ENCODE measurements at regions not wholly inside any gene's neighbourhood (a gene's known extent, or its start where the extent isn't known, plus 50 kb on each side); places are given as distances from the start of the nearest gene placed in this dataset.
"Not testable (repeated sequence)": the region's sequence is repeated elsewhere in the genome, so short reads cannot be mapped to it uniquely, and the experiment has no call there.

DNA sequence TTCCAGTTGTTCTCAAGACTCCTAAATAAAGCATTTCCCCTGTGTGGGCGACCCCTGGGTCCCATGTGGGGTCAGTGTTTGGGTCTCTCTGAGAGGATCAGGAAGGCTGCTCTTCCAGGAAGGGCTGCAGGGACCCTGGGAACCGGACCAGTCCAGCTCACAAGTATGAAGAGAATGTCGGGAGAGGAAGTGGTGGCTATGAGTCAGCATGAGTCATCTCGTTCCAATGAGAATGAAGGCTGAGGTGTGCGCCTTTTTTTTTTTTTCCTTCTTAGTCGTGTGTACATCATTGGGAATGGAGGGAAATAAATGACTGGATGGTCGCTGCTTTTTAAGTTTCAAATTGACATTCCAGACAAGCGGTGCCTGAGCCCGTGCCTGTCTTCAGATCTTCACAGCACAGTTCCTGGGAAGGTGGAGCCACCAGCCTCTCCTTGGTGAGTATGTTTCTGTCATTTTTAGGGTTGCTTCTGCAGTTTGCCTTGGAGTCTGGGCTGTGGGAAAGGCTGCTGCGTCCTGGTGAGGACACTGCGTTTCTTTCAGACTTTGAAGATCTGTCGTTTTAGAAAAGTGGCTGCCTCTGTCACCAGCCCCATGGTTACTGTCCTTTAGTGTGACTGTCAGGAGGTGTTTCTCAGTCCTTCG, 292.6 kb upstream of the PLGLB2 start:
- DNase-seq, result peak in 1 of 2 experiments; percentile 30
- BruUV-seq (replicated peaks); H3K27me3 ChIP-seq (replicated peaks; ENCODE audit: control insufficient read depth, insufficient read depth, low read length): not testable (repeated sequence)

DNA sequence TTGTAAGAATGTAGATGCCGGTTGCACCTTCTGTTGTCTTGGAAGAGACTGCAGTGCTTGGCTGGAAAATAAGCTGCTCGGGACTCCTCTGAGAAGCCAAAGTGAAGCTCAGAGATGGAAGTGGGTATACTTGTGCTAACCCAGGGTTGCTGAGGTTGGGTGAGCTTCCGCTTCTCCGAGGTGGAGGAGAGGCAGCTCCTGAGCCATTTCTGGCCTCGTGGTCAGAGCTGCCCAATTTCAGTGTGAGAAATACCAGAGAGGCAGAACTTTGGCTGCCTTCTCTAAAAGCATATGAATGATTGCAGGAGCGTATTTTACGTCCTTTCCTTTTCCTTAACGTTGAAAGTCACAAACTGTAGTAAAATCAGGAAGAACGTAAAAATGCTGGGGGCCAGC, 292.0 kb upstream of the PLGLB2 start:
- DNase-seq; H3K4me1 ChIP-seq; H3K4me1 Mint-ChIP-seq (ENCODE audit: low read depth, unreplicated experiment); CTCF ChIA-PET; intact Hi-C loops (cut with micrococcal nuclease; ENCODE audit: unreplicated experiment); H3K9me3 ChIP-seq; H3K27me3 Mint-ChIP-seq (ENCODE audit: insufficient read depth, unreplicated experiment); H3K36me3 ChIP-seq (ENCODE audit: control insufficient read depth, insufficient read depth, low read length); H3K9me3 Mint-ChIP-seq (ENCODE audit: unreplicated experiment); POLR2A ChIA-PET; H3K27me3 ChIP-seq (replicated peaks; ENCODE audit: control insufficient read depth, insufficient read depth, low read length); H3K36me3 Mint-ChIP-seq (ENCODE audit: insufficient read depth, unreplicated experiment); H3K27ac Mint-ChIP-seq (ENCODE audit: unreplicated experiment): not testable (repeated sequence)
- TSS peak; percentile 92 for BruUV-seq (replicated peaks)
- peak overlapping the region; percentile 62 for H3K4me3 Mint-ChIP-seq (ENCODE audit: unreplicated experiment)
- peak overlapping the region; percentile 35 for H3K4me3 ChIP-seq (ENCODE audit: low read depth, low read length)

More for the DNA sequence above, 292.6 kb upstream of the PLGLB2 start:
- peak overlapping the region; percentile 62 for H3K4me3 Mint-ChIP-seq (ENCODE audit: unreplicated experiment)
- POLR2A ChIA-PET; H3K4me1 Mint-ChIP-seq (ENCODE audit: low read depth, unreplicated experiment); H3K9me3 Mint-ChIP-seq (ENCODE audit: unreplicated experiment); H3K36me3 ChIP-seq (ENCODE audit: control insufficient read depth, insufficient read depth, low read length); H3K9me3 ChIP-seq; H3K36me3 Mint-ChIP-seq (ENCODE audit: insufficient read depth, unreplicated experiment); intact Hi-C loops (cut with micrococcal nuclease; ENCODE audit: unreplicated experiment); CTCF ChIA-PET; H3K4me1 ChIP-seq; H3K27me3 Mint-ChIP-seq (ENCODE audit: insufficient read depth, unreplicated experiment); H3K27ac Mint-ChIP-seq (ENCODE audit: unreplicated experiment): not testable (repeated sequence)
- H3K4me3 ChIP-seq (ENCODE audit: low read depth, low read length), result peak overlapping the region; percentile 35

DNA sequence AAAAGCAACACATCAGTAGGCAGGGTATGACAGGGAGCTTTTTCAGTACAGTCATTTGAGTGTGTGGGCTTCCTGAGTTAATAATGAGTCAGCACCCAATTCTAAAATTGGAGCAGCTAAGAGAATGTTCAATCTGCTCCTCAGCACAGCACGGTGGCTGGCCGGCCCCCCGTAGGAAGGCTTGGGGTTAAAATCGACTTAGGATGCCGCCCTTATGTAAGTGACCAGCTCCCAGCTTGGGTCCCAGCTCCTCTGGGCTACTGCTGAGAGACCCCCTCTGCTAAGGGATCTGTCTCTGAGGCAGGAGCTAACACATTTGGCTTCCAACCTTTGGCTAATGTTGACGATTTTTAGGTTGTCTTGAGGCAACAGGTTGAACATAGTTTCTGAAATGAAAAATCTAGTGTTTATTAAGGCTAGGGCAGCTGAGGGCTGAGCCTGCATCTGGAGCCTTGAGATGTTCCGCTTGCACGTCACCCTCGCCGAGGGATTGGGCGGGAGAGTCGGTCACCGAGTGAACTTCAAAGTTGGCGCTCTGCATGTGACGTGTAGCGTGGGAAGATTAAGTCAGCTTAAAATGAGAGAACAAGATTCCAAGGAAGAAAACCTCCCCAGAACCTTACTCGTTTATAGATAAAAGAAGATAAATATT, 291.3 kb upstream of the PLGLB2 start:
- intact Hi-C loops (cut with micrococcal nuclease; ENCODE audit: unreplicated experiment); CTCF ChIA-PET: not testable (repeated sequence)

DNA sequence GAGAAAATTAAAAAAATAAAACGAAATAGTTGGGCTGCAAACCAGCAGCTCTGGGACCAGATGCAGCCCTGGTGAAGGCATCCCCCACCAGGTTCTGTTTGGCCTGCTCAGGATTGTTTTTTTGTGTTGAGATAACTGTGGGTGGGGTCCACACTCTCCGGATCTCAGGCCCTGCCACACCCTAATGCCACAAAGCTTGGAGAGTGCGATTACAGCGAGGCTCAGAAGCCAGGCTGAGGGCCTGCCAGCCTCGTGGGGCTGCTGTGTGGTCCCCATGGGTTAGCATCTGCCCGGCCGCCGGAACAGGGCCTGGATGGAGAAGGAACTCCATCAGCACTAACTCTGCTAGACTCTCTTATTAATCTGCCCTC, 290.8 kb upstream of the PLGLB2 start:
- H3K4me1 Mint-ChIP-seq (ENCODE audit: low read depth, unreplicated experiment); H3K27ac Mint-ChIP-seq (ENCODE audit: unreplicated experiment); H3K4me3 Mint-ChIP-seq (ENCODE audit: unreplicated experiment); H3K4me1 ChIP-seq; DNase-seq; H3K36me3 Mint-ChIP-seq (ENCODE audit: insufficient read depth, unreplicated experiment); H3K4me3 ChIP-seq (ENCODE audit: low read depth, low read length); BruUV-seq (replicated peaks); H3K9me3 ChIP-seq; H3K27me3 ChIP-seq (replicated peaks; ENCODE audit: control insufficient read depth, insufficient read depth, low read length); H3K27me3 Mint-ChIP-seq (ENCODE audit: insufficient read depth, unreplicated experiment); POLR2A ChIA-PET; H3K9me3 Mint-ChIP-seq (ENCODE audit: unreplicated experiment); intact Hi-C loops (cut with micrococcal nuclease; ENCODE audit: unreplicated experiment); H3K36me3 ChIP-seq (ENCODE audit: control insufficient read depth, insufficient read depth, low read length); CTCF ChIA-PET: not testable (repeated sequence)

More for the DNA sequence above, 291.3 kb upstream of the PLGLB2 start:
- H3K4me1 Mint-ChIP-seq (ENCODE audit: low read depth, unreplicated experiment); H3K9me3 ChIP-seq; H3K27ac Mint-ChIP-seq (ENCODE audit: unreplicated experiment); H3K36me3 Mint-ChIP-seq (ENCODE audit: insufficient read depth, unreplicated experiment); H3K36me3 ChIP-seq (ENCODE audit: control insufficient read depth, insufficient read depth, low read length); BruUV-seq (replicated peaks); DNase-seq; H3K4me1 ChIP-seq; H3K27me3 Mint-ChIP-seq (ENCODE audit: insufficient read depth, unreplicated experiment); H3K27me3 ChIP-seq (replicated peaks; ENCODE audit: control insufficient read depth, insufficient read depth, low read length); H3K9me3 Mint-ChIP-seq (ENCODE audit: unreplicated experiment); POLR2A ChIA-PET: not testable (repeated sequence)
- H3K4me3 ChIP-seq (ENCODE audit: low read depth, low read length), result peak overlapping the region; percentile 14; the same call in 1 of the 2 replicates
- peak overlapping the region; percentile 62 for H3K4me3 Mint-ChIP-seq (ENCODE audit: unreplicated experiment)

DNA sequence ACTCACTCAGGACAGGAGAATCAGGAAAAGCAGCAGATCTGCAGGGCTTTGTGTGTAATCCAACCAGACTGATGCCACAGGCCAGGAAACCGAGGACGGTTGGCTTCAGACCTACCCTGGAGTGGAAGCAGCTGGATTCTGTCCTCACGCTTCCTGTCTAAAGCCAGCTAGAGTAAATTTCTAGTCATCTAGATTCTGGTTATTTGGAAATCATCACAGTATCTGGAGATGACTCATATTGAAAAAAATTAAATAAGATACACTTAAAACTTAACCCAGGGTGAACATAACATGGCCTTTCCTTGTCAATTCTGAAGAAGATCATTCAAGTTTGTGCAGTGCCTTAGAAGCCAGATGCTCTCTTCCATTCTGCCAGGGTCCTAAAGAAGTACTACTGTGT, 288.9 kb upstream of the PLGLB2 start:
- H3K4me3 Mint-ChIP-seq (ENCODE audit: unreplicated experiment); H3K9me3 Mint-ChIP-seq (ENCODE audit: unreplicated experiment); intact Hi-C loops (cut with micrococcal nuclease; ENCODE audit: unreplicated experiment); H3K9me3 ChIP-seq; CTCF ChIA-PET; H3K36me3 ChIP-seq (ENCODE audit: control insufficient read depth, insufficient read depth, low read length); H3K4me1 ChIP-seq; H3K36me3 Mint-ChIP-seq (ENCODE audit: insufficient read depth, unreplicated experiment); H3K27ac Mint-ChIP-seq (ENCODE audit: unreplicated experiment); POLR2A ChIA-PET; H3K27me3 ChIP-seq (replicated peaks; ENCODE audit: control insufficient read depth, insufficient read depth, low read length); DNase-seq; BruUV-seq (replicated peaks); H3K4me1 Mint-ChIP-seq (ENCODE audit: low read depth, unreplicated experiment); H3K4me3 ChIP-seq (ENCODE audit: low read depth, low read length); H3K27me3 Mint-ChIP-seq (ENCODE audit: insufficient read depth, unreplicated experiment): not testable (repeated sequence)

DNA sequence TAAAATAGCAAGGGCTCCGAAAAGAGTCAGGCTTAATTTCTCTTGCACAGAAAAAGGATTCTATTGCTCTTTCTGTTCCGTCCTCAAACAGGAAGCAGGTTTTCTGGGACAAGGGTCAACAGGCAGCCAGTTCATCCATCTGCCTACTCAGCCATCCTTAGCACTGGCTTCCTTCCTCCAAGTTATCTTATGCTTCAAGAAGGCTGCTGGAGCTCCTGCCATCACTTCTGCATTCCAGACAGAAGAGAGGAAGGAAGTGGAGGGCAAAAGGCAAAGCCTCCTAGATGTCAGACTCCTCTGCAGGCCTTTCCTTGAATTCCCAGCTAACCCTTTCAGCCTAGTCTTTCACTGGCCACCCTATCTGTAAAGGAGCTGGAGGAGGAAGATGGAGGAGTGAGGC, 287.8 kb upstream of the PLGLB2 start:
- H3K27ac Mint-ChIP-seq (ENCODE audit: unreplicated experiment); H3K4me1 Mint-ChIP-seq (ENCODE audit: low read depth, unreplicated experiment); H3K36me3 Mint-ChIP-seq (ENCODE audit: insufficient read depth, unreplicated experiment); H3K27me3 Mint-ChIP-seq (ENCODE audit: insufficient read depth, unreplicated experiment); CTCF ChIA-PET; H3K27me3 ChIP-seq (replicated peaks; ENCODE audit: control insufficient read depth, insufficient read depth, low read length); H3K4me3 ChIP-seq (ENCODE audit: low read depth, low read length); DNase-seq; POLR2A ChIA-PET; intact Hi-C loops (cut with micrococcal nuclease; ENCODE audit: unreplicated experiment); H3K4me3 Mint-ChIP-seq (ENCODE audit: unreplicated experiment); H3K9me3 ChIP-seq; H3K9me3 Mint-ChIP-seq (ENCODE audit: unreplicated experiment); H3K36me3 ChIP-seq (ENCODE audit: control insufficient read depth, insufficient read depth, low read length); H3K4me1 ChIP-seq; BruUV-seq (replicated peaks): not testable (repeated sequence)

DNA sequence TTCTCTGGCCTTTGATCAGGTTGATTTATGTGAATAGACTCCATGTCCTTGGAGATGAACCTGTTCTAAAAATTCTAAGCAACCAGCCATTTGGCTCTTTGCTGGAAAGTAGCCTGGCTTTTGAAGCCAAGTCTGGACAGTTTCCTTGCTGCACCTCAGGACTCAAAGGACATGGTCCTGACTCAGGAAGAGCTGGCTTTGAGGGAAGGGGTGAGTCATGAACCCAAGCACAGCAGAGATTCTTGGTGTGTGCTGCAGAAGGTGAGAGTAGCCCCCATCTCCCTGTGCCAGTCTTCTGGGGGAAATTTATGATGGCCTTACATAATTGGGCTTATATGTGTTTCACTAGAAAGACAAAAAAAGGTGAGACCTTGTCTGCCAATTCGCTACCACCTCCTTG, 287.2 kb upstream of the PLGLB2 start:
- H3K27me3 ChIP-seq (replicated peaks; ENCODE audit: control insufficient read depth, insufficient read depth, low read length); BruUV-seq (replicated peaks); intact Hi-C loops (cut with micrococcal nuclease; ENCODE audit: unreplicated experiment); H3K4me1 ChIP-seq; H3K4me1 Mint-ChIP-seq (ENCODE audit: low read depth, unreplicated experiment); H3K36me3 ChIP-seq (ENCODE audit: control insufficient read depth, insufficient read depth, low read length); H3K36me3 Mint-ChIP-seq (ENCODE audit: insufficient read depth, unreplicated experiment); H3K4me3 ChIP-seq (ENCODE audit: low read depth, low read length); H3K27ac Mint-ChIP-seq (ENCODE audit: unreplicated experiment); H3K4me3 Mint-ChIP-seq (ENCODE audit: unreplicated experiment); POLR2A ChIA-PET; DNase-seq; H3K9me3 ChIP-seq; H3K9me3 Mint-ChIP-seq (ENCODE audit: unreplicated experiment); CTCF ChIA-PET; H3K27me3 Mint-ChIP-seq (ENCODE audit: insufficient read depth, unreplicated experiment): not testable (repeated sequence)
